C4-2B (cell line): ENCODE measurements at regions not wholly inside any gene's neighbourhood (a gene's known extent, or its start where the extent isn't known, plus 50 kb on each side); places are given as distances from the start of the nearest gene placed in this dataset.

Experiments
- ZFX ChIP-seq: fragments of 450-650 bp; IDR thresholded peaks from 2 replicates; pipeline ENCODE4 v1.6.1; 2017
- TF ChIP-seq, protein P1 (sequence below): fragments of 450-650 bp; conservative IDR thresholded peaks from 2 replicates; pipeline ENCODE4 v1.5.1; 2017; ENCODE audit warnings: mild to moderate bottlenecking

DNA sequence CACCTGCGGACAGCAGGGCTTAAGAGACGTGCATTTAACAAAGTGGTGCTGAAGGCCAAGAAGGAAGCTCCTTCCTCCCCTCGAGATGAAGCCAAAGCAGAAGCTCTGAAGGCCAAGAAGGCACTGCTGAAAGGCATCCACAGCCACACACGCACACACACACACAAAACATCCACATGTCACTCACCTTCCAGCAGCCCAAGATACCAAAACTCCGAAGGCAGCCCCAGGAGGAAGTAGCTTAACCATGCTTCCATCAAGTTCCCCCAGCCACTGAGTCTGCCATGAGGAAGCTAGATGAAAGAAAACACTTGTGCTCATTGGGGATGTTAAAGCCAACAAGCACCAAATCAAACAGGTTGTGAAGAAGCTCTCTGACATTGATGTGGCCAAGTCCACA, 175.7 kb upstream of the POU3F3 start:
- TF ChIP-seq, protein P1, sequence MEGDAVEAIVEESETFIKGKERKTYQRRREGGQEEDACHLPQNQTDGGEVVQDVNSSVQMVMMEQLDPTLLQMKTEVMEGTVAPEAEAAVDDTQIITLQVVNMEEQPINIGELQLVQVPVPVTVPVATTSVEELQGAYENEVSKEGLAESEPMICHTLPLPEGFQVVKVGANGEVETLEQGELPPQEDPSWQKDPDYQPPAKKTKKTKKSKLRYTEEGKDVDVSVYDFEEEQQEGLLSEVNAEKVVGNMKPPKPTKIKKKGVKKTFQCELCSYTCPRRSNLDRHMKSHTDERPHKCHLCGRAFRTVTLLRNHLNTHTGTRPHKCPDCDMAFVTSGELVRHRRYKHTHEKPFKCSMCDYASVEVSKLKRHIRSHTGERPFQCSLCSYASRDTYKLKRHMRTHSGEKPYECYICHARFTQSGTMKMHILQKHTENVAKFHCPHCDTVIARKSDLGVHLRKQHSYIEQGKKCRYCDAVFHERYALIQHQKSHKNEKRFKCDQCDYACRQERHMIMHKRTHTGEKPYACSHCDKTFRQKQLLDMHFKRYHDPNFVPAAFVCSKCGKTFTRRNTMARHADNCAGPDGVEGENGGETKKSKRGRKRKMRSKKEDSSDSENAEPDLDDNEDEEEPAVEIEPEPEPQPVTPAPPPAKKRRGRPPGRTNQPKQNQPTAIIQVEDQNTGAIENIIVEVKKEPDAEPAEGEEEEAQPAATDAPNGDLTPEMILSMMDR, result no peak
- TF ChIP-seq ZFX, result no peak
